ENCODE measurements at regions not wholly inside any gene's neighbourhood (a gene's known extent, or its start where the extent isn't known, plus 50 kb on each side); places are given as distances from the start of the nearest gene placed in this dataset.
"Not testable (repeated sequence)": the region's sequence is repeated elsewhere in the genome, so short reads cannot be mapped to it uniquely, and the experiment has no call there.

DNA sequence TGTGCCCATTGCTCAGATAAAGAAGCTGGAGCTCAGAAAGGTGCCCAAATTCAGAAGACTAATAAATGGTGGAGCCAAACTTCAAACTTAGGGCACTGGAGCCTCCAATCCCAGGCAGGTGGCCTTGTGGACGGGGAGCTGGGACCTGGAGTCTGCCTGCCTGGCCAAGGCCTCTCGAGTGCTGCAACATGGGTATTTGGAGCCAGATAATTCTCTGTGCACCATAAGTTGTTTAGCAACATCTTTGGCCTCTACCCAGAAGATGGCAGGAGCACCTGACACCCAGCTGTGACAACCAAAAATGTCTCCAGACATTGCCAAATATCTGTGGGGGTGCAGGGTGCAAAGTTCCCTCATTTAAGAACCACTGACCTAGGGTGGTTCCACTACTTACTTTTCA, 915.0 kb downstream of the RPIA start:
- not testable (repeated sequence) for TF ChIP-seq EZH2 (IDR thresholded peaks at IDR 0.05; ENCODE audit: low read length, unreplicated experiment)
- TF ChIP-seq, protein P1, sequence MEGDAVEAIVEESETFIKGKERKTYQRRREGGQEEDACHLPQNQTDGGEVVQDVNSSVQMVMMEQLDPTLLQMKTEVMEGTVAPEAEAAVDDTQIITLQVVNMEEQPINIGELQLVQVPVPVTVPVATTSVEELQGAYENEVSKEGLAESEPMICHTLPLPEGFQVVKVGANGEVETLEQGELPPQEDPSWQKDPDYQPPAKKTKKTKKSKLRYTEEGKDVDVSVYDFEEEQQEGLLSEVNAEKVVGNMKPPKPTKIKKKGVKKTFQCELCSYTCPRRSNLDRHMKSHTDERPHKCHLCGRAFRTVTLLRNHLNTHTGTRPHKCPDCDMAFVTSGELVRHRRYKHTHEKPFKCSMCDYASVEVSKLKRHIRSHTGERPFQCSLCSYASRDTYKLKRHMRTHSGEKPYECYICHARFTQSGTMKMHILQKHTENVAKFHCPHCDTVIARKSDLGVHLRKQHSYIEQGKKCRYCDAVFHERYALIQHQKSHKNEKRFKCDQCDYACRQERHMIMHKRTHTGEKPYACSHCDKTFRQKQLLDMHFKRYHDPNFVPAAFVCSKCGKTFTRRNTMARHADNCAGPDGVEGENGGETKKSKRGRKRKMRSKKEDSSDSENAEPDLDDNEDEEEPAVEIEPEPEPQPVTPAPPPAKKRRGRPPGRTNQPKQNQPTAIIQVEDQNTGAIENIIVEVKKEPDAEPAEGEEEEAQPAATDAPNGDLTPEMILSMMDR (conservative IDR thresholded peaks at IDR 0.05; ENCODE audit: low read depth, low read length) = not testable (repeated sequence)
